Liver (tissue), 3 donors: ENCODE measurements at regions not wholly inside any gene's neighbourhood (a gene's known extent, or its start where the extent isn't known, plus 50 kb on each side); places are given as distances from the start of the nearest gene placed in this dataset.

Source experiments
- FOXA1 ChIP-seq: IDR thresholded peaks from 2 replicates; pipeline ENCODE4 v1.6.1; 2016; ENCODE audit warnings: antibody characterized with exemption
- FOXA2 ChIP-seq: IDR thresholded peaks from 2 replicates; pipeline ENCODE4 v1.6.1; 2016; ENCODE audit warnings: antibody characterized with exemption
- HNF4A ChIP-seq, 2 donors: conservative IDR thresholded peaks; 2 replicates each; pipeline ENCODE4 v1.6.1; 2016; ENCODE audit warnings: antibody characterized with exemption in 2 of 2, mild to moderate bottlenecking in 2 of 2
- REST ChIP-seq: IDR thresholded peaks from 2 replicates; pipeline ENCODE4 v1.6.1; 2016; ENCODE audit warnings: antibody characterized with exemption, mild to moderate bottlenecking
- SP1 ChIP-seq: IDR thresholded peaks from 2 replicates; pipeline ENCODE4 v1.6.1; 2018; ENCODE audit warnings: antibody characterized with exemption, mild to moderate bottlenecking
- YY1 ChIP-seq: IDR thresholded peaks from 2 replicates; pipeline ENCODE4 v1.6.1; 2016; ENCODE audit warnings: antibody characterized with exemption, mild to moderate bottlenecking
- TF ChIP-seq, protein P1 (sequence below): fragments of 150-350 bp; IDR thresholded peaks from 2 replicates; pipeline ENCODE4 v1.5.1; 2017; ENCODE audit warnings: improper control_type of control experiment, low read depth, low read length; ENCODE audit not compliant: missing input control
- TF ChIP-seq, protein P2 (sequence below): IDR thresholded peaks from 2 replicates; pipeline ENCODE4 v1.6.1; 2016; ENCODE audit warnings: antibody characterized with exemption
- donor health status: healthy.
- donor health status: healthy.

- TF ChIP-seq, protein P1, sequence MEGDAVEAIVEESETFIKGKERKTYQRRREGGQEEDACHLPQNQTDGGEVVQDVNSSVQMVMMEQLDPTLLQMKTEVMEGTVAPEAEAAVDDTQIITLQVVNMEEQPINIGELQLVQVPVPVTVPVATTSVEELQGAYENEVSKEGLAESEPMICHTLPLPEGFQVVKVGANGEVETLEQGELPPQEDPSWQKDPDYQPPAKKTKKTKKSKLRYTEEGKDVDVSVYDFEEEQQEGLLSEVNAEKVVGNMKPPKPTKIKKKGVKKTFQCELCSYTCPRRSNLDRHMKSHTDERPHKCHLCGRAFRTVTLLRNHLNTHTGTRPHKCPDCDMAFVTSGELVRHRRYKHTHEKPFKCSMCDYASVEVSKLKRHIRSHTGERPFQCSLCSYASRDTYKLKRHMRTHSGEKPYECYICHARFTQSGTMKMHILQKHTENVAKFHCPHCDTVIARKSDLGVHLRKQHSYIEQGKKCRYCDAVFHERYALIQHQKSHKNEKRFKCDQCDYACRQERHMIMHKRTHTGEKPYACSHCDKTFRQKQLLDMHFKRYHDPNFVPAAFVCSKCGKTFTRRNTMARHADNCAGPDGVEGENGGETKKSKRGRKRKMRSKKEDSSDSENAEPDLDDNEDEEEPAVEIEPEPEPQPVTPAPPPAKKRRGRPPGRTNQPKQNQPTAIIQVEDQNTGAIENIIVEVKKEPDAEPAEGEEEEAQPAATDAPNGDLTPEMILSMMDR = no peak
- TF ChIP-seq REST (no peak), YY1 (no peak), HNF4A (conservative IDR thresholded peaks at IDR 0.05) (no peak), FOXA2 (no peak), SP1 (no peak), FOXA1 (no peak)
- TF ChIP-seq, protein P2, sequence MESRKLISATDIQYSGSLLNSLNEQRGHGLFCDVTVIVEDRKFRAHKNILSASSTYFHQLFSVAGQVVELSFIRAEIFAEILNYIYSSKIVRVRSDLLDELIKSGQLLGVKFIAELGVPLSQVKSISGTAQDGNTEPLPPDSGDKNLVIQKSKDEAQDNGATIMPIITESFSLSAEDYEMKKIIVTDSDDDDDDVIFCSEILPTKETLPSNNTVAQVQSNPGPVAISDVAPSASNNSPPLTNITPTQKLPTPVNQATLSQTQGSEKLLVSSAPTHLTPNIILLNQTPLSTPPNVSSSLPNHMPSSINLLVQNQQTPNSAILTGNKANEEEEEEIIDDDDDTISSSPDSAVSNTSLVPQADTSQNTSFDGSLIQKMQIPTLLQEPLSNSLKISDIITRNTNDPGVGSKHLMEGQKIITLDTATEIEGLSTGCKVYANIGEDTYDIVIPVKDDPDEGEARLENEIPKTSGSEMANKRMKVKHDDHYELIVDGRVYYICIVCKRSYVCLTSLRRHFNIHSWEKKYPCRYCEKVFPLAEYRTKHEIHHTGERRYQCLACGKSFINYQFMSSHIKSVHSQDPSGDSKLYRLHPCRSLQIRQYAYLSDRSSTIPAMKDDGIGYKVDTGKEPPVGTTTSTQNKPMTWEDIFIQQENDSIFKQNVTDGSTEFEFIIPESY = no peak
These were observed 98.6 kb upstream of the ATXN3L start for GRCh38 chrX:13418126-13419097.
